HG03571 (cell line): ENCODE measurements at regions not wholly inside any gene's neighbourhood (a gene's known extent, or its start where the extent isn't known, plus 50 kb on each side); places are given as distances from the start of the nearest gene placed in this dataset.
"Not testable (repeated sequence)": the region's sequence is repeated elsewhere in the genome, so short reads cannot be mapped to it uniquely, and the experiment has no call there.

Experiments used
- ATAC-seq: cut with Tn5 transposase; IDR thresholded peaks from one replicate; pipeline ENCODE4 v1.9.1; 2021; ENCODE audit not compliant: unreplicated experiment

DNA sequence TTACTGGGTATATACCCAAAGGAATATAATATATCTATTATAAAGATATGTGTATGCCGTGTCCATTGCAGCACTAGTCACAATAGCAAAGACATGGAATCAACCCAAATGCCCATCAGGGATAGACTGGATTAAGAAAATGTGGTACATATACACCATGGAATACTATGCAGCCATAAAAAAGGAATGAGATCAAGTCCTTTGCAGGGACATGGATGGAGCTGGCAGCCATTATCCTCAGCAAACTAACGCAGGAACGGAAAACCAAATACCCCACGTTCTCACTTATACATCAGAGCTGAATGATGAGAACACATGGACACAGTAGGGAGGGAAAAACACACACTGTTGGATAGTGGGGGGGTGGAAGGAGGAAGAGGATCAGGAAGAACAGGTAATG, 206.7 kb downstream of the MSX2 start:
- ATAC-seq = not testable (repeated sequence)

DNA sequence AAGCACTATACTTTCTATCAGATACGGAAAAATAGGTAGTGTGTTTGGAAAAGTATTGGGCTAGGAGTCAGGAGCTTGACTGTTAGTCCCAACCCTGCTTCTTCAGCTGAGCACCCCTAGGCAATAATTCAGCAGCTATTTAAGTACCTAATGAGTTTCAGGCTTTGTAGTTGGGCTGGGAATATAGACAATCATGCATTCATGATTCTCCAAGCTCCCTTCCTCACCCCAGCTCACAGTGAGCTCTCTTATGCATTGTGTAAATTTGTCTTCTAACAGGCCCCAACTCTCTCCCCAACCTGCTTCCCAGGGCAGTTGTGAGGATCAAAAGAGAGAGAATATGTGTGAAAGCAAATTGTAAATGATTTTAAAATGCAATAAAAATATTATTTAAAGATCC, 201.2 kb downstream of the MSX2 start:
- ATAC-seq = no peak

DNA sequence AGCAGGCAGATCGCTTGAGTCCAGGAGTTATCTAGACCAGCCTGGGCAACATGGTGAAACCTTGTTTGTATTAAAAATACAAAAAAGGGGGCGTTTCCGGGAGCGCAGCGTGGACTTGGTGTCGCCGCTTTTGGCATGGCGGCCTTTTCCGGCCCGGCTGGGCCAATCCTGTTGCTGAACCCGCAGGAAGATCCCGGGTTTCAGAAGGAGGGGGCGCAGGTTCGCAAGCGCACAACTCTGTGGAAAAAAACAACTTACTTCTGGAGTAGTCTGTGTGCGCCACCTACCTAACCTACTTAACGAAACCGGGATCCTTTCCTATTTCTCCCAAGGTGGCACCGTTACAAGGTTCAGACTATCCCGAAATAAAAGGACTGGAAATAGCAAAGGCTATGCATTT, 198.6 kb downstream of the MSX2 start:
- no peak for ATAC-seq

DNA sequence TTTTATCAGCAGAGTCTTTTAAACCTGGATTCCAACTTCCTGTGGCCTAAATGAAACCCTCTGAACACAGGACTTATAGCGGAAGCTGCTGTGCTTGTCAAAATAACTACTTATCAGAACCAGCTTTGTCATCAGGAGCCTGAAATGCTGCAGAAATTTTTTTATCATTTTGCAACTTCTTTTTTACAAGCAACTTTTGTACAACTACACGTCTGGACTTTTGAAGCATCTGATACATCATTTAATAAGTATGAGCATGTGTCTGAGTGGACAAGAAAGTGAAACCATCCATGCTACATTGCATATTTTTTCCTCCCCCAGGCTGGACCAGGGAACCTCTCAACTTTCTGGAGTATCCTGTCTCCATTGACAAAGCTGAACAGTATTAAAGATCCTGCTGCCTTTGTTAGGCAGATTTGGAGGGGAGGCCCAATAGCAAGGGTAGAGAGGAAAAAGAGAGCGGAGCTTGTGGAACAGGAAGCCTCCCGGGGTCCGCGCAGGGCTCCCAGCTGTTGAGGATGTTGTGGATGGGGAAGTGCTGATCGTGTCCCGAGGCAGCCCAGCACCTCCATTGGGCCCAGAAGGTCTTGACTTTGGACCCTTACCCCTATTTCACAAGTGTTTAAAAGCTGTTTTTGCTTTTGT, 196.6 kb downstream of the MSX2 start:
- ATAC-seq = no peak

DNA sequence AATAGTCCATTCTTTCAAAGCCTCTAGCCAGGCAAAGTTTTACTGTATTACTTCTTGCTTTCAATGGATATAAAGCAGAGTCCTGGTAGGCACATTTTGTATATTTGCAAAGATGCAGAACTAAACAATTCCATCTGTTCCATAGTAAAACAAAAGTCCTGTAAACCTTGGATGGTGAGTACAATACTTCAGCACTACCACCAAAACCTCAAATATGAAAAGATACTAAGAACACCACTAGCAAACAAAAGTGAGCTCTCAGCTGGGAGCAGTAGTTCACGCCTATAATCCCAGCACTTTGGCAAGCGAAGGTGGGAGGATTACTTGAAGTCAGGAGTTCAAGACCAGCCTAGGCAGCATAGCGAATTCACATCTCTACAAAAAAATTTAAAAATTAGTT, 195.0 kb downstream of the MSX2 start:
- ATAC-seq = no peak

DNA sequence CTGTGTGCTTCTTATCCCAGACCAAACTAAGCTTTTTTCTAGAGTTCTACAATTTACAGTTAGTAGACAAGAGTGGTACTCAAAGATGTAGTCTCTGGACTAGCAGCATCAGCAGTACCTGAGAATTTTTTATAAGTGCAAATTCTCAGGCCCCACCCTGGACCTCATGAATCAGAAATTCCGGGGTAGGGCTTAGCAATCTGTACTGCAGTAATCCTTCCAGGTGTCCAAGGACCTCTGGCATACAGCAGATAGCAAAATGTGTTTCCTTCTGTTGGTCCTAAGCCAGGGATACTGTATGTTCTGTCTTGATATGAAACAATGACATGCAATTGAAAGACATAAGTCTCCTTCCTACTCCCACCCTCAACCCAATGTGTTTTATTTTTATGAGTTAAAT, 194.3 kb downstream of the MSX2 start:
- ATAC-seq = no peak

DNA sequence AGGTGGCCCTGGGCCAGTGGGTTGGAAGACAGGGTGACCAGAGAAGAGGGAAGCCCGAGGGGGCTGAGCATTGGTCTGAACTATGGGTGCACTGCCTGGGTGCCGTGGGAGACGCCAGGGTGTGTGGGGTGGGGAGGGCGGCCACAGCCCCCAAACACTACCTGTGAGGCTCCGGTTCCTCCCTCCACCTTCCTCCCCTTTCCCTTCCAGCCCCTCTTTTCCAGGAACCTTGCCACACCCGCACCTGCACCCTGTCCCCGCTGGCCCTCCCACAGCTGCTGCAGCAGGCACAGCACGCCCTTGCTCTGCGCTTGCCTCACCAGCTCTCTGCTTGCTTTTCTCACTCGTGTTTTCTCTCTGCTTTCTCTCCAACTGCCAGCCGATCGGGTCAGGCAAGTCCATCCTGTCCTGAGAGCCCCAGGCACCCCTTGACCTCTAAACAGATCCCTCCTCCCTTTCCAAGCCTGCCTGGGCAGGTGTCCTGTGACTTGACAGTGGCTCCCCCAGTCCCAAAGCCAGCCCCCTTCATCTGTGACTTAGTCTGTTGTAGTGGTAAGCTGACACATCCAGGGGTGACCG, 193.7 kb downstream of the MSX2 start:
- no peak for ATAC-seq

DNA sequence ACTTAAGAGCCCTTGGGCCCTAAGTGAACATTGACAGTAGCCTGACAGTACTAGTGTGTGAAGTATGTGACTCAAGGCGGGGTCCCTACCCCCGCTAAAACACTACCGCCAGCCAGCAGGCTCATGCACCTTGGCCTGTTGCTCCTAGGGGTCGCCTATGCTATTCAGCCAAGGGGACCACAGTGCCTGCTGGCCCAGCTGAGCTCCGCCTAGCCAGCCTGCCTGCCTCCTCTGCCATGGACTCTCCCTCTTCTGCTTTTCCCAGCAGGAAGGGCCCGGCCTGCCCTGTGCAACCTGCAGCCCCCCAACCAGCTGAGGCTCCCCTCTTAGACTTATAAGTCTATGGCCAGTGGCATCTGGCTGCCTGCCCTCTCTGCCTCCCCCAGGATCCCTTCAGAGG, 193.1 kb downstream of the MSX2 start:
- not testable (repeated sequence) for ATAC-seq

DNA sequence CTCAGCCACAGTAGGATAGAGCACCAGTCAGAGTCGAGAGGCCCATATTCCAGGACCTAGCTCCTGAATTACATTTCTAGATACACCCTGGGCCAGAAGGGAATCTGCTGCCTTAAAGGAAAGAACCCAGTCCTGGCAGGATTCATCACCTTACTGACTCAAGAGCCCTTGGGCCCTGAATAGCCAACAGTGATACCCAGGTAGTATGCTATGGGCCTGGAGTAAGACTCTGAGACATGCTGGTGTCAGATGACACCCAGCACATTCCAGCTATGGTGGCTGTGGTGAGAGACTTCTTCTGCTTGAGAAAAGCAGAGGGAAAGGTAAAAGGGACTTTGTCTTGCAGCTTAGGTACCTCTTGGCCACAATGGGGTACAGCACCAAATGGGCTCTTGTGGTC, 192.5 kb downstream of the MSX2 start:
- not testable (repeated sequence) for ATAC-seq

DNA sequence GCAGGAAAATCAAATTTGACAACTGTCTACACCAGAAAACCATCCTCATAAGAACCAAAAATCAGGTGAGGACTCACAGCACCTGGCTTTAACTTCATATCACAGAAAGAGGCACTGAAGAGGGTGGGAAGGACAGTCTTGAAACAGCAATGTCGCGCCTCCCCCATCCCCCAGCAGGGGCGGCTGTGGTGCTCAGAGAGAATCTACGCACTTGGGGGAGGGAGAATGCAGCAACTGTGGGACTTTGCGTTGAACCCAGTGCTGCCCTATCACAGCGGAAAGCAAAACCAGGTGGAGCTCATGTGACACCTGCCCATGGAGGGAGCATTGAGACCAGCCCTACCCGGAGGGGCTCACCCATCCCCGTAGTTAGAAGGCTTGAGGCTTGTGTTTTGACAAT, 191.8 kb downstream of the MSX2 start:
- ATAC-seq = no peak

DNA sequence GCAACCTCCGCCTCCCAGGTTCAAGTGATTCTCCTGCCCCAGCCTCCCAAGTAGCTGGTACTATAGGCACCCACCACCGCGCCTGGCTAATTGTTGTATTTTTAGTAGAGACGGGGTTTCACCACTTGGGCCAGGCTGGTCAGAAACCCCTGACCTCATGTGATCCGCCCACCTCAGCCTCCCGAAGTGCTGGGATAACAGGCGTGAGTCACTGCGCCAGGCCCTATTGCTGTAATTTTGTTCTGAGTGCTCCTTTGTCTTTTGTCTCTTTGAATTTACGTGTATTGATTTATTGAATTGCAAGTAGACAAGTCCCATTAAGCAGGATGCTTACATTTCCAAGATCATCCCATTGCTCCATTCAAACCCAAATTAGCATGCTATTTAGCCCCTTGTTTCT, 186.7 kb downstream of the MSX2 start:
- no peak for ATAC-seq

DNA sequence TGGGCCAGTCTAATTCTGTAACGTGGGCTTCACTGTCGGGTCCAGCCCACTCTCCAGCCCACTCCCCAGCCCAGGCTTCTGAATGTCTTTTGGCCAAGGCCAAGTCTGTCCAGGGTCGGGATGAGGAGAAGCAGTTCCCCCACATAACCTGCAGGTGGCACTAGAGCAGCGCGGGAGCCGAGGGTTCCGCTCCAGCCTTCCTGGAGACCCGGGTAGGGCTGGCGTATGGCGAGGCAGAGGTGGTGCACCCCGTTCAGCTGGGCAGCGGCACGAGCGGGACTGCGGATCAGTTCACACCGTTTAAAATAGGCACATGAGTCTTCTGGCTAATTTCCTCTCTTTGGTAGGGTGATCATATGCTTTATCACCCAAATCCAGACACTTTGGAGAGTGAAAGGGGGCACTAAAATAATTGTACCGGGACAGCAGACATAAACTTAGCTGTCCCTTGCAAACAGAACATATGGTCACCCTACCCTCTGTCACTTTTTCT, 185.9 kb downstream of the MSX2 start:
- ATAC-seq = peak; percentile 83

DNA sequence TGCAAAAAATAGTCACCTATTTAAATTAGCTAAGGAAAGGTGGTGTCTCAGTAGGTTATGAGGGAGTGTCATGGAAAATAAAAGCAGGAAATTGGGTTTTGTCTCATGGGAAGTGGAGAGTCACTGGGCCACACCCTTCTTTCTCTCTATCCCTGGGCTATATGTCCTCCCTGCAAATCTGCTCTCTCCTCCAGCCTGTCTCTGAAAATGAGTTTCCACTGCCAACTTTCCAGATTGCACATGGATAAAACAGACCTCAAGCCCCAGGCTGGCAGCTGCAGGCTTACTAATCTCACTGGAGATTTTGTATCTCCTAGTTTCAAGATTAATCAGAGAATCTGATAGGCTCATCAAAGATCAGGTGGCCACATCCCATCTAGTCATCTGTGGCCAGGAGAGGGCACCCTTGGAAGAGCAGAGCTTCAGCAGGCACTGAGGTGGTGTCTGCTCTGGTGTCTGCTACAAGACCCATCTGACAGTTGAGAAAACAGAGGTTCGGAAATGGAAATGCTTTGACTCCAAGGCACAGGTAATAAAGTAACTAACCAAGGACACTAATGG, 178.9 kb downstream of the MSX2 start:
- ATAC-seq = no peak

DNA sequence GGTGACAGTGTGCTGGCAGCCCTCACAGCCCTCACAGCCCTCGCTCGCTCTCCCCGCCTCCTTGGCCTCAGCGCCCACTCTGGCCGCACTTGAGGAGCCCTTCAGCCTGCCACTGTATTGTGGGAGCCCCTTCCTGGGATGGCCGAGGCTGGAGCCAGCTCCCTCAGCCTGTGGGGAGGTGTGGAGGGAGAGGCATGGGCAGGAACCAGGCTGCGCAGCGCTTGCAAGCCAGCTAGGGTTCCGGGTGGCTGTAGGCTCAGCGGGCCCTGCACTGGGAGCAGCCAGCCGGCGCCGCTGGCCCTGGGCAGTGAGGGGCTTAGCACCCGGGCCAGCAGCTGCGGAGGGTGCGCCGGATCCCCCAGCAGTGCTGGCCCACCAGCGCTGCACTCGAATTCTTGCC, 177.0 kb downstream of the MSX2 start:
- no peak for ATAC-seq

DNA sequence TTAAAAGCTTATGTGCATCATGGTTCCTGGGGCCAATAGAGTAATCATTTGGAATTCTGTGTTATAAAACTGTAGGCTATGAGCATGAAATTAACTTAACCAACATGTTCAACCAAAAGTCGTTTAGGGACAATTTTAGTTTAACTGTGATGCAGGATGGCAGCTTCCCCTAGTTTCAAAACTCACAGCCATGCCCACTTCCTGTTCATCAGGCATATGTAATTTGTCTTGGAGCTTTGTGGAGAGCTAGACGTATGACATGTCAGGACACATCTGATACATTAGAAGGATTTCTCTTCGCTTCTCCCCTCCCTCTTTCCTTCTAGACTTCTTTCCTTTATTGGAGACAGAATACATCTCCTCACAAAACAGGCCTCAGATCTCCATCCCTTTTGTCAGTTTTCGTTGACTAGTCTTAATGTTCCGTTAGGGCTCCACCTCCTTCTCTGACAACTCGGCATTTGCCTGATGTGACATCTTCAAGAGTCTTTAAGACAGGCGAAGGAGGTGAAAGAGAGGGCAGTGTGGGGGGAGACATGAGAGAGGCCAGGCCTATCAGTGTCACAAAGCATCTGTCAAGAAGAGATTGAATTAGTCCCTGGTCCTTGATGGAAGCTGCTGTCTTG, 176.0 kb downstream of the MSX2 start:
- ATAC-seq = no peak

DNA sequence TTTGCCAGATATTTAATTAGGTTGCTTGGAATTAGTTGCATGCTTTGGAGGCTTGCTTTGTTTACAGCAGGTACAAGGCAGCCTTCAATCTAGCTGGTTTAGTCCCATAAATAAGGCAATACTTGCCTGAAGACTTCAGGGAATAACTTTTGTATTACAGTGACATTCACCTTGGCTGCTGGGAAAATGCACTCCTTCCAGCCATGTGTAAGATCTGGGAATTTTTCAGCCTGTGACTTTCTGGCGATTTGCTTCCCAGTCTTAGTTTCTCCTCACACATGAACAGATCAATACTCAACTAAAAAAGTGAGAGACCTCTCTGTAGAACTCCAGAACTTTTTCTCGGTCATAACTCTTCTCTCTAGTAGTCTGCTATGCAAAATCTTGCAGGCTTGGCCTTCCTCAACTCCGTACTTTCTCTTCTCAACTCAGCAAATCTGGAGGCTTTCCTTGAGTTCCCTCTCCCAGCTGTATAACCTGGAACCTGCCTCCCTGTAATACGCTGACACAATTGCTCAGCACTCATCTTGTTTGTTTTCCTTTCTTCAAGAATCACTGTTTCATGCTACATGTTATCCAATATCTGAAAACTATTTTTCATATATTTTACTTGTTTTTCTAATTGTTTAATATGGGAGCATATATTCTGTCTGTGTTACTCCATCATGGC, 173.0 kb downstream of the MSX2 start:
- no peak for ATAC-seq

DNA sequence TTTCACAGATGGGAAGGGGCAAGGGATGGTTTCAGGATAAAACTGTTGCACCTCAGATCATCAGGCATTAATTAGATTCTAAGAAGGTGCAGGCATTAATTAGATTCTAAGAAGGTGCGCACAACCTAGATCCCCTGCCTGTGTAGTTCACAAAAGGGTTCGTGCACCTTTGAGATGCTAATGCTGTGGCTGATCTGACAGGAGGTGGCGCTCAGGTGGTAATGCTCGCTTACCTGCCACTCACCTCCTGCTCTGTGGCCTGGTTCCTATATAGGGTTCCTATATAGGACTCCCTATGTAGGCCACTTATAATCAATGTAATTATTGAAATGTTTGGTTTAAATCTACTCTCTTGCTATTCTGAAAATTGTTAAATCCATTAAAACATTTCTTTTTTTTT, 171.0 kb downstream of the MSX2 start:
- no peak for ATAC-seq

DNA sequence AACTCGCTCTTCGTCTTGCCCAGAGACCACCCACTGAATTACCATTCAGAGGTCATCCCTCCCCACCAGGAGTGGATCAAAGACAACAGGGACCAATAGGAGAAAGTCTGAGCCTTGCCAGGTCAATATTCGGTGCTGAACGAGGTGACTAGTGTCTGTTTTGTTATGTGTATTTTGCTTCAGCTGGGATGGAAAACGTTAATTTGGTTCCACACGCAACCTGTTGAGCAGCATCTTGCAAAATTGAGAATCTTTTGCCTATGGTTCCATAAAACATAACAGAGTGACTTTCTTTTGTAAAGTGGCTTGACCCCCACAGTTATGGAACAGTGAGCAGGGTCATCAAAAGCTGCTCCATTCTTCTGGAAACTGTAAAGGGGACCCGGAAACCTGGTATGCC, 168.4 kb downstream of the MSX2 start:
- no peak for ATAC-seq

DNA sequence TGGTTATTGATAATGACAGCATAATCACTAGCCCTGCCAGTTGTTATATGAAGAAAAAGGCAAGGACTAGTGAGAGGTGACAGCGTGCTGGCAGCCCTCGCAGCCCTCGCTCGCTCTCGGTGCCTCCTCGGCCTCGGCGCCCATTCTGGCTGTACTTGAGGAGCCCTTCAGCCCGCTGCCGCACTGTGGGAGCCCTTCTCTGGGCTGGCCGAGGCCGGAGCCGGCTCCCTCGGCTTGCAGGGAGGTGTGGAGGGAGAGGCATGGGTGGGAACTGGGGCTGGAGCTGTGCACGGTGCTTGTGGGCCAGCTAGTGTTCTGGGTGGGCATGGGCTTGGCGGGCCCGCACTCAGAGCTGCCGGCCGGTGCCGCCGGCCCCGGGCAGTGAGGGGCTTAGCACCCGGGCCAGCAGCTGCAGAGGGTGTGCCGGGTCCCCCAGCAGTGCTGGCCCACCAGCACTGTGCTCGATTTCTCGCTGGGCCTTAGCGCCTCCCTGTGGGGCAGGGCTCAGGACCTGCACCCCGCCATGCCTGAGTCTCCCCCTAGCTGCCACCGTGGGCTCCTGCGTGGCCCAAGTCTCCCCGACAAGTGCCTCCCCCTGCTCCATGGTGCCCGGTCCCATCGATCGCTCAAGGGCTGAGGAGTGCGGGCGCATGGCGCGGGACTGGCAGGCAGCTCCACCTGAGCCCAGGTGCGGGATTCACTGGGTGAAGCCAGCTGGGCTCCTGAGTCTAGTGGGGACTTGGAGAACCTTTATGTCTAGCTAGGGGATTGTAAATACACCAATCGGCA, 156.2 kb downstream of the MSX2 start:
- ATAC-seq = not testable (repeated sequence)

DNA sequence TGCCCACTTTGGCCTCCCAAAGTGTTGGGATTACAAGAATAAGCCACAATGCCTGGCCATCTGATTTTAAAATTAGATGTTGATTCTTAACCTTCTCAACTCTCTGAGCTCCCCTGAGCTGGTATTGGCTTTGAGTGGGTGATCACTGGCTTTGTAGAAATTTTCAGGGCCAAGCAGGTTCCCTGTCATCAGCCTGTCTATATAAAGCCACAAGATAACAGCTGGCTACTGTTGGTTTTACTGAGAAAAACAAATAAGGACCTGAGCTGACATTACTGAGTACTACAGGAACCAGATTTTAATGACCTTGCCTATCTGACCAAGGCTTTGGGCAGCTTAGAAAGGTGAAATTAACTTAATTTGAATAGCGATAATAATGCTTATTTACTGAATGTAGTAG, 153.6 kb downstream of the MSX2 start:
- no peak for ATAC-seq

DNA sequence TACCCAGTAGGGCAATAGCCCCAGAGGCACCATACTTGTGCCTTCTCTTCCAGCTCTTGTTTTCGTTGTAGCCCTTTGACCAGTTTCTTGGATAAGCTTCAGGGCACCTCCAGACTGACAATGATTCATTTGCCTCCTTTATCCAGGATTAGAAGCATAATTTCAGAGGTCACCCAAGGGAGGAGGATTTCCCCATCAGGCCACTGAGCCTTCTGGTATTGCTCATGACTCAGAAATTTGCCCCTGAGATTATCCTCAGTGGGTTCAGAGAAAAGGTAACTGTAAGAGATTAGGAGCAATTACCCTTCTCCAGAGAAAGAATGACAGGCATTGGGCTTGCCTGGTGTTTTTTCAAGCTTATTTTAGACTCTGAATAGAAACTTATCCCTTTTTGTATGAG, 147.9 kb downstream of the MSX2 start:
- no peak for ATAC-seq
